OCI-LY1 (cell line): ENCODE measurements at regions not wholly inside any gene's neighbourhood (a gene's known extent, or its start where the extent isn't known, plus 50 kb on each side); places are given as distances from the start of the nearest gene placed in this dataset.

Experiments used
- EZH2 ChIP-seq: fragments of 200-600 bp; sonication (generic), shearing (Covaris generic); IDR thresholded peaks from 2 replicates; pipeline ENCODE4 v1.8.0; 2017; ENCODE audit warnings: borderline replicate concordance, mixed run types, mild to moderate bottlenecking, antibody characterized with exemption, low read length, moderate library complexity, mixed read lengths
- TF ChIP-seq, protein P1 (sequence below): fragments of 200-600 bp; sonication (generic), shearing (Covaris generic); IDR thresholded peaks from 2 replicates; pipeline ENCODE4 v1.5.1; 2017; ENCODE audit warnings: mild to moderate bottlenecking, antibody characterized with exemption, low read length, moderate library complexity, mixed read lengths

DNA sequence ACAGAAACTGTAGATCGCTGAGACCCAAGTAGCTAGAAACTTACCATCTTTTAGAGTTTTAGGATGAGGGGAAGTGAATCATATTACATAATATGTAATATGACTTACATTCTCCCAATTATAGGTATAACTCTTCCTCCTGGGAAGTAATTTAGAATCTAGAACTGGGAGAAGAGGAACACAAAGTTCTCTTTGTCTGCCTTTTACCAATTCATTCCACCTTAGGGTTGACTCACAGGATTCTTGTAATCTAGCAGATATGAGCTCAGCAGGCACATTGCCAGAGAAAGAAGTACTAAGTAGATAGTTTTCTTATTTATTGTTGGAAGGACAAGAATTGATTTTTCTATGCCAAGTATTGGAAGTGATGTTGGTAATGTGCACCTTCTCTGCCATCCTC lies 58.0 kb upstream of the CCSER1 start:
- TF ChIP-seq, protein P1, sequence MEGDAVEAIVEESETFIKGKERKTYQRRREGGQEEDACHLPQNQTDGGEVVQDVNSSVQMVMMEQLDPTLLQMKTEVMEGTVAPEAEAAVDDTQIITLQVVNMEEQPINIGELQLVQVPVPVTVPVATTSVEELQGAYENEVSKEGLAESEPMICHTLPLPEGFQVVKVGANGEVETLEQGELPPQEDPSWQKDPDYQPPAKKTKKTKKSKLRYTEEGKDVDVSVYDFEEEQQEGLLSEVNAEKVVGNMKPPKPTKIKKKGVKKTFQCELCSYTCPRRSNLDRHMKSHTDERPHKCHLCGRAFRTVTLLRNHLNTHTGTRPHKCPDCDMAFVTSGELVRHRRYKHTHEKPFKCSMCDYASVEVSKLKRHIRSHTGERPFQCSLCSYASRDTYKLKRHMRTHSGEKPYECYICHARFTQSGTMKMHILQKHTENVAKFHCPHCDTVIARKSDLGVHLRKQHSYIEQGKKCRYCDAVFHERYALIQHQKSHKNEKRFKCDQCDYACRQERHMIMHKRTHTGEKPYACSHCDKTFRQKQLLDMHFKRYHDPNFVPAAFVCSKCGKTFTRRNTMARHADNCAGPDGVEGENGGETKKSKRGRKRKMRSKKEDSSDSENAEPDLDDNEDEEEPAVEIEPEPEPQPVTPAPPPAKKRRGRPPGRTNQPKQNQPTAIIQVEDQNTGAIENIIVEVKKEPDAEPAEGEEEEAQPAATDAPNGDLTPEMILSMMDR: no peak
- TF ChIP-seq EZH2: no peak
